ENCODE measurements at regions not wholly inside any gene's neighbourhood (a gene's known extent, or its start where the extent isn't known, plus 50 kb on each side); places are given as distances from the start of the nearest gene placed in this dataset.

GRCh38 chr6:41440958-41441357 is 105.2 kb upstream of the FOXP4 start:
- H3K9me3 Mint-ChIP-seq: no peaks in the 10 kb centered on the region
- peaks cover 40% of the 10 kb centered on the region for H3K4me1 Mint-ChIP-seq (ENCODE audit: low read depth)
- no peaks in the 10 kb centered on the region for H3K36me3 Mint-ChIP-seq (ENCODE audit: low read depth)
- H3K27me3 Mint-ChIP-seq: peaks cover 16% of the 10 kb centered on the region
- H3K27ac Mint-ChIP-seq: no peak overlapping the region
- H3K4me3 Mint-ChIP-seq: no peak overlapping the region

GRCh38 chr6:41441598-41442351 is 104.4 kb upstream of the FOXP4 start:
- H3K36me3 Mint-ChIP-seq (ENCODE audit: low read depth): no peaks in the 10 kb centered on the region
- no peaks in the 10 kb centered on the region for H3K9me3 Mint-ChIP-seq
- H3K4me1 Mint-ChIP-seq (ENCODE audit: low read depth): peaks cover 40% of the 10 kb centered on the region
- peaks cover 16% of the 10 kb centered on the region for H3K27me3 Mint-ChIP-seq
- no peak overlapping the region for H3K27ac Mint-ChIP-seq
- H3K4me3 Mint-ChIP-seq: no peak overlapping the region

GRCh38 chr6:41442352-41442672 is 103.9 kb upstream of the FOXP4 start:
- Mint-ChIP-seq H3K27me3 (peaks cover 16% of the 10 kb centered on the region), H3K27ac (peak overlapping the region; percentile 65), H3K4me3 (no peak overlapping the region), H3K4me1 (ENCODE audit: low read depth) (peaks cover 40% of the 10 kb centered on the region), H3K9me3 (no peaks in the 10 kb centered on the region), H3K36me3 (ENCODE audit: low read depth) (no peaks in the 10 kb centered on the region)

GRCh38 chr6:41442800-41443501 is 103.2 kb upstream of the FOXP4 start:
- Mint-ChIP-seq H3K27me3 (peaks cover 16% of the 10 kb centered on the region), H3K36me3 (ENCODE audit: low read depth) (no peaks in the 10 kb centered on the region), H3K9me3 (no peaks in the 10 kb centered on the region), H3K4me1 (ENCODE audit: low read depth) (peaks cover 40% of the 10 kb centered on the region), H3K4me3 (no peak overlapping the region), H3K27ac (peak overlapping the region; percentile 65)

GRCh38 chr6:41443616-41444525 is 102.3 kb upstream of the FOXP4 start:
- H3K27me3 Mint-ChIP-seq: peaks cover 16% of the 10 kb centered on the region
- H3K36me3 Mint-ChIP-seq (ENCODE audit: low read depth): no peaks in the 10 kb centered on the region
- H3K27ac Mint-ChIP-seq: no peak overlapping the region
- H3K9me3 Mint-ChIP-seq: no peaks in the 10 kb centered on the region
- no peak overlapping the region for H3K4me3 Mint-ChIP-seq
- H3K4me1 Mint-ChIP-seq (ENCODE audit: low read depth): peaks cover 39% of the 10 kb centered on the region

- H3K27ac Mint-ChIP-seq: no peak overlapping the region
- H3K4me1 Mint-ChIP-seq (ENCODE audit: low read depth): peaks cover 25% of the 10 kb centered on the region
- peaks cover 16% of the 10 kb centered on the region for H3K27me3 Mint-ChIP-seq
- H3K36me3 Mint-ChIP-seq (ENCODE audit: low read depth): no peaks in the 10 kb centered on the region
- no peak overlapping the region for H3K4me3 Mint-ChIP-seq
- H3K9me3 Mint-ChIP-seq: no peaks in the 10 kb centered on the region
Observed at GRCh38 chr6:41445261-41445660, 100.9 kb upstream of the FOXP4 start.

- no peak overlapping the region for H3K4me3 Mint-ChIP-seq
- peaks cover 16% of the 10 kb centered on the region for H3K4me1 Mint-ChIP-seq (ENCODE audit: low read depth)
- no peaks in the 10 kb centered on the region for H3K9me3 Mint-ChIP-seq
- H3K27me3 Mint-ChIP-seq: peaks cover 16% of the 10 kb centered on the region
- no peak overlapping the region for H3K27ac Mint-ChIP-seq
- H3K36me3 Mint-ChIP-seq (ENCODE audit: low read depth): no peaks in the 10 kb centered on the region
Observed at GRCh38 chr6:41446132-41446531, 100.0 kb upstream of the FOXP4 start.

- no peak overlapping the region for H3K4me3 Mint-ChIP-seq
- H3K27me3 Mint-ChIP-seq: peaks cover 16% of the 10 kb centered on the region
- H3K36me3 Mint-ChIP-seq (ENCODE audit: low read depth): no peaks in the 10 kb centered on the region
- no peak overlapping the region for H3K27ac Mint-ChIP-seq
- no peaks in the 10 kb centered on the region for H3K9me3 Mint-ChIP-seq
- H3K4me1 Mint-ChIP-seq (ENCODE audit: low read depth): peaks cover 7% of the 10 kb centered on the region
Observed at GRCh38 chr6:41446907-41447545, 99.2 kb upstream of the FOXP4 start.

- Mint-ChIP-seq H3K27ac (no peak overlapping the region), H3K27me3 (peaks cover 16% of the 10 kb centered on the region), H3K4me1 (ENCODE audit: low read depth) (no peaks in the 10 kb centered on the region), H3K9me3 (no peaks in the 10 kb centered on the region), H3K4me3 (no peak overlapping the region), H3K36me3 (ENCODE audit: low read depth) (no peaks in the 10 kb centered on the region)
Observed at GRCh38 chr6:41448256-41448655, 97.9 kb upstream of the FOXP4 start.

GRCh38 chr6:41449399-41450245 is 96.6 kb upstream of the FOXP4 start:
- no peak overlapping the region for H3K27ac Mint-ChIP-seq
- no peaks in the 10 kb centered on the region for H3K4me1 Mint-ChIP-seq (ENCODE audit: low read depth)
- H3K27me3 Mint-ChIP-seq: peaks cover 5% of the 10 kb centered on the region
- H3K36me3 Mint-ChIP-seq (ENCODE audit: low read depth): no peaks in the 10 kb centered on the region
- no peak overlapping the region for H3K4me3 Mint-ChIP-seq
- no peaks in the 10 kb centered on the region for H3K9me3 Mint-ChIP-seq

- H3K36me3 Mint-ChIP-seq (ENCODE audit: low read depth): no peaks in the 10 kb centered on the region
- no peak overlapping the region for H3K27ac Mint-ChIP-seq
- H3K4me3 Mint-ChIP-seq: no peak overlapping the region
- H3K9me3 Mint-ChIP-seq: no peaks in the 10 kb centered on the region
- H3K4me1 Mint-ChIP-seq (ENCODE audit: low read depth): no peaks in the 10 kb centered on the region
- H3K27me3 Mint-ChIP-seq: no peaks in the 10 kb centered on the region
Observed at GRCh38 chr6:41450581-41450980, 95.6 kb upstream of the FOXP4 start.

GRCh38 chr6:41451039-41451438 is 95.1 kb upstream of the FOXP4 start:
- Mint-ChIP-seq H3K9me3 (no peaks in the 10 kb centered on the region), H3K27me3 (no peaks in the 10 kb centered on the region)

GRCh38 chr6:41451515-41452163 is 94.5 kb upstream of the FOXP4 start:
- Mint-ChIP-seq H3K4me1 (ENCODE audit: low read depth) (no peaks in the 10 kb centered on the region), H3K9me3 (no peaks in the 10 kb centered on the region), H3K36me3 (ENCODE audit: low read depth) (no peaks in the 10 kb centered on the region), H3K27me3 (no peaks in the 10 kb centered on the region), H3K4me3 (no peak overlapping the region), H3K27ac (no peak overlapping the region)

More at GRCh38 chr6:41451039-41451438, 95.1 kb upstream of the FOXP4 start:
- Mint-ChIP-seq H3K4me1 (ENCODE audit: low read depth) (no peaks in the 10 kb centered on the region), H3K27ac (no peak overlapping the region), H3K36me3 (ENCODE audit: low read depth) (no peaks in the 10 kb centered on the region), H3K4me3 (no peak overlapping the region)
